ENCODE measurements at regions not wholly inside any gene's neighbourhood (a gene's known extent, or its start where the extent isn't known, plus 50 kb on each side); places are given as distances from the start of the nearest gene placed in this dataset.

DNA sequence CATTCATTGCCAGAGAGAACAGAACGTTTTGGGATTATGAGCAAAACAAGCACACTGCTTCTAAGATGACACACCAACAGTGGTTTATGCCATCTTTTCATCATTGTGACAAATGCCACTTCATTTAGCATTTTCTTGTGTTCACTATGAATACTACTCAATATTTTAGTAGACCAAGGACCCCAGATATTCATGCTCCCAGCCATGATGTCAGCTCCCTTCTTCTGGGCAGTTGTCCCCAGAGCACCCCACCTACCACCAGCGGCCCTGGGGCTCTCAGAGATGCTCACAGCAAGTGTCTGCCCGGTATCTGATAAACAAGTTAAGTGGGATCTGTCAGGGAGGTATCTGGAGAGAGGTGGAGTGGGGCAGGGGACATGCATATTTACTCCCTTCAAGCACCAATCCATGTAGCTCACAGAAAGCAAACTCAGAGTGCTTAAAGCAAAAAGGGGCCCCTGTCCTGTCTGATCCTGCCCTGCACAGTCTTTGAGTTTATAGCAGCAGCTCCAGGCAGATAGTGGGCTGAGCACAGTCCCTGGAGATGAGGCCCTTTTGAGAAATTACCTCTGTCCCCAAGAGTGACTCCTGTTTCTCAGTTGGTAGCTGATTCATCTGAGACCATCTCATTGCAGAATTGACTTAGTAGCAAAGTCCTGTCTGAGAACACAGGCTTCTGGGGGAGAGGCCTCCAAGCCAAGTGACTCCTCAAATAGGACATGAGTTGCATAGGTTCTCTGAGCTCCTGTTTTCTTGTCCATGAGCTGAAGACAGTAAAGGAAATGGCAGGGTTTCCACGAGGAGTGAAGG, 281.8 kb upstream of the KLF6 start:
- no peak for DNase-seq (ENCODE audit: low read depth)
- no peak overlapping the region for H3K4me3 ChIP-seq (ENCODE audit: low read length)
- TF ChIP-seq, protein P1, sequence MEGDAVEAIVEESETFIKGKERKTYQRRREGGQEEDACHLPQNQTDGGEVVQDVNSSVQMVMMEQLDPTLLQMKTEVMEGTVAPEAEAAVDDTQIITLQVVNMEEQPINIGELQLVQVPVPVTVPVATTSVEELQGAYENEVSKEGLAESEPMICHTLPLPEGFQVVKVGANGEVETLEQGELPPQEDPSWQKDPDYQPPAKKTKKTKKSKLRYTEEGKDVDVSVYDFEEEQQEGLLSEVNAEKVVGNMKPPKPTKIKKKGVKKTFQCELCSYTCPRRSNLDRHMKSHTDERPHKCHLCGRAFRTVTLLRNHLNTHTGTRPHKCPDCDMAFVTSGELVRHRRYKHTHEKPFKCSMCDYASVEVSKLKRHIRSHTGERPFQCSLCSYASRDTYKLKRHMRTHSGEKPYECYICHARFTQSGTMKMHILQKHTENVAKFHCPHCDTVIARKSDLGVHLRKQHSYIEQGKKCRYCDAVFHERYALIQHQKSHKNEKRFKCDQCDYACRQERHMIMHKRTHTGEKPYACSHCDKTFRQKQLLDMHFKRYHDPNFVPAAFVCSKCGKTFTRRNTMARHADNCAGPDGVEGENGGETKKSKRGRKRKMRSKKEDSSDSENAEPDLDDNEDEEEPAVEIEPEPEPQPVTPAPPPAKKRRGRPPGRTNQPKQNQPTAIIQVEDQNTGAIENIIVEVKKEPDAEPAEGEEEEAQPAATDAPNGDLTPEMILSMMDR (IDR thresholded peaks at IDR 0.05; ENCODE audit: insufficient read depth, low read depth, low read length, missing control alignments): no peak

DNA sequence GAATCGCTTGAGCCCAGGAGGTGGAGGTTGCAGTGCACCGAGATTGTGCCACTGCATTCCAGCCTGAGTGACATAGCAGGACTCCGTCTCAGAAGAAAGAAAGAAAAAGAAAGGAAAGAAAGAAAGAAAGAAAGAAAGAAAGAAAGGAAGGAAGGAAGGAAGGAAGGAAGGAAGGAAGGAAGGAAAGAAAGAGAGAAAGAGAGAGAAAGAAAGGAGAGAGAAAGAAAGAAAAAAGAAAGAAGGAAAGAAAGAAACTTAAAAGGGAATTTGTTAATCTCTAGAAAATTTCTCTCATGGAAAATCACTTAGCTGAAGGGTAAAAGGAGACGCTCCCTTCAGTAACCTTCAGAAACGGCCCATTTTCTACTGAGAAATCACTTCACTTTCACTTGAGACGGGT, 279.5 kb upstream of the KLF6 start:
- H3K4me3 ChIP-seq (ENCODE audit: low read length): no peak overlapping the region
- no peak for DNase-seq (ENCODE audit: low read depth)
- TF ChIP-seq, protein P1 (IDR thresholded peaks at IDR 0.05; ENCODE audit: insufficient read depth, low read depth, low read length, missing control alignments): no peak

DNA sequence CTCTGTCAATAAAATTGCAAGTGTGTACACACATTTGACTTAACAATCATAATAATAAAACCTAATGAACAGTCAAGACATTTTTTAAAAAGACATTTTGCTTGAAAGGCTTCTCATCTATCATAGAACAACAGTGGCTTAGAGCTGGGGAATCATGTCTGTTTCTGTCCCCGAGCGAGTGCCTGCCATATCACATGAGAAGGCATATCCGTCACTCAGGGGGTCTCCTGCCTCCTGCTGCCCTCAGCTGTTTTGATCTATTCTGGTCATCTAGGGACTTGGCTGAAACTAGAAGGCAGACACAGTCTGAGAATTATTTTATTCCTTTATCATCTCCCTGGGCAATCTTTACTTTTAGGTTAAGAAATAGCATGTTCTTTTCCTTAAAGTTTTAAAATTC, 278.7 kb upstream of the KLF6 start:
- no peak overlapping the region for H3K4me3 ChIP-seq (ENCODE audit: low read length)
- TF ChIP-seq, protein P1 (IDR thresholded peaks at IDR 0.05; ENCODE audit: insufficient read depth, low read depth, low read length, missing control alignments): no peak
- DNase-seq (ENCODE audit: low read depth): no peak

DNA sequence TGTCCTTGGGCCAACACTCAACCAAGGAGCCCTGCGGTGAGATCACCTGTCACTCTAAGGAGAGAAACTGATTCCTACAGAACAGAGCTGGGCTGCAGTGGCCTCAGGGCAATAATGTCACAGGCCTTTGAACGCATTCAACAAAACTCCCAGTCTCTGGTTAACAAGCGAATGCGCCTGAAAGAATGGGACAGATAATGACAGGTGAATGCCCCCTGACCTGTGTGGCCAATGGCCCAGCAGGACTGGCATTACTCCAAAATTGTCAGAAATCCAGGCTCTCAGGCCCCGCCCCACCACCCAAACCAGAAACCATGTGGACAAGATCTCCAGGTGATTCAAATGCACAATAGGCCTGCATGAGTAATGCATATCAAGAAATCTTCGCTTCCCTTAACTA, 277.7 kb upstream of the KLF6 start:
- TF ChIP-seq, protein P1 (IDR thresholded peaks at IDR 0.05; ENCODE audit: insufficient read depth, low read depth, low read length, missing control alignments): no peak
- DNase-seq (ENCODE audit: low read depth): peak; percentile 30
- no peak overlapping the region for H3K4me3 ChIP-seq (ENCODE audit: low read length)

DNA sequence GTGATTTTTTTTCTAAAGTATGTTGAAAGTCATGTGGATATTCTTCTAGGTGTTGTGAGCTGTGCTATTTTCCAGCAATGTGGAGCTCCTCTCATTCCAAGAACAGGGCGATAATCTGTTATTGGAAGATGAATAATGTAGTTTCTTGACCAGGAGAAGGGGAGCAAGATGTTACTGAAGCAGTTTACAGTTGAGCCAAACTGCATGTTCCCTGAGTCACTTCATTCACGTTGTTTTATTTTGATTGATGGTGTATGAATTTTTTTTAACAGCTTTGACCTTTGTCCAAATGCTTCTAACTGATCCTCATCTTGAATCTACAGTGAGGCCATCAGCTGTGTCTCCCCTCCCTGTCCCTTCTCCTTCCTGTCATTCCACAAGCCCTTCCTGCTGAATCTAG, 277.1 kb upstream of the KLF6 start:
- no peak for DNase-seq (ENCODE audit: low read depth)
- H3K4me3 ChIP-seq (ENCODE audit: low read length): no peak overlapping the region
- TF ChIP-seq, protein P1 (IDR thresholded peaks at IDR 0.05; ENCODE audit: insufficient read depth, low read depth, low read length, missing control alignments): no peak

DNA sequence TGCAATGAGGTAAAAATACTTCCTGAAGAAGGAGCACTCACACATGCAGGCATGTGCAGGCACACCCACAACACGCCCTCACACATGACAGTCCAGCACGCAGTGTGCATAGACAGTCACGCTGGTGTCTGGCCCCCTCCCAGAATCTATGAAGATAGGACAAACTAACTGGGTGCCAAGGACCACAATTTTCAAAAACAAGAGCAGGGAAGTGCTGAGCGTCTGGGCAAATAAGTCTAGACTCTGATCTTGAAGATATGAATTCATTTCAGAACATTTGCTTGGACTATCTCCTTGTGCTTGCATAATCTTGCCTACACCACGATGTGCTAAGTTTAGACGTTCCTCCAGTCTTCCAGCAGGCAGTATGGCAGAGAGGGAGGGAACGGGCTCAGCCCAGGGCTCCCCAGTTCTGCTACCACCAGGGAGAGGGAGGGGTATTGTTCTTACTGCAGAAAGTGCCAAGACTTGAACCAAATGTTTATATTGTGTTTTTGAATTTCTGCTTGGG, 276.5 kb upstream of the KLF6 start:
- DNase-seq (ENCODE audit: low read depth): peak; percentile 65
- TF ChIP-seq, protein P1 (IDR thresholded peaks at IDR 0.05; ENCODE audit: insufficient read depth, low read depth, low read length, missing control alignments): no peak
- no peak overlapping the region for H3K4me3 ChIP-seq (ENCODE audit: low read length)
